ENCODE measurements at regions not wholly inside any gene's neighbourhood (a gene's known extent, or its start where the extent isn't known, plus 50 kb on each side); places are given as distances from the start of the nearest gene placed in this dataset.
"Not testable (repeated sequence)": the region's sequence is repeated elsewhere in the genome, so short reads cannot be mapped to it uniquely, and the experiment has no call there.

DNA sequence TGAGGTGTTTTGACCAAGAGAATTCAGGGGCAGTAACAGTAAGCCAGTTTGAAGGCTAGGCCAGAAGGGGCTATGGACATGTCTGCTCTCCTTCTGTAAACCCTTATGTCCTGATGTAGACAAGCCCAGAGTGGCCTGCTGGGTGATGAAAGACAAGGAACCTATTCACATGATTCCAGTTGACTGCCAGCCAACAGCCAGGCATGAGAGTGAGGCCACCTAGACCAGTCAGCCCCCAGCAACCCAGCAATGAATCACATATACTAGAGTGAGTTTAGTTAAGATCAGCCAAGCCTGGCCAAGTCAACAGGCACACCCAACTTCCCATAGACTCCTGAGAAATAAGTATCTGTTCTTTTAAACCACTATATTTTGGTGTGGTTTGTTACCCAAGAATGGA lies 1889.7 kb upstream of the CELF4 start:
- DNase-seq: no peak

DNA sequence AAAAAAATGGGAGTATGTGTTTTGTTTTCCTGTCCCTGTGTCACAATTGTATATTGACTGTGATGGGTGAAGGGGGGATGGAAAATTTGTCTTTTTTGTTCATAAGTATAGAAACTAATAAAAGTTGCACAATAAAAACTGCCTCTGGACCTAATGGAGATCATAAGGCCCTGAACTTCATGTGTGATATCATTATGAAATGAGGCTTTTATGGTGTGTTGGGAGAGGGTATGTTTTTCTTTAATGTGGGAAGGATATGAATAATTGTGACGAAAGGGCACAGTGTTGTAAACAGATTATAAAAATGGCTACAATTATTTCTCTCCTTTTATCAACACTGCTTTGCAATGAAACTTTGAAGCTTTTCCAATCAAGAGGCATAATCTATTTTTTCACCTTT lies 1889.3 kb upstream of the CELF4 start:
- no peak for DNase-seq

DNA sequence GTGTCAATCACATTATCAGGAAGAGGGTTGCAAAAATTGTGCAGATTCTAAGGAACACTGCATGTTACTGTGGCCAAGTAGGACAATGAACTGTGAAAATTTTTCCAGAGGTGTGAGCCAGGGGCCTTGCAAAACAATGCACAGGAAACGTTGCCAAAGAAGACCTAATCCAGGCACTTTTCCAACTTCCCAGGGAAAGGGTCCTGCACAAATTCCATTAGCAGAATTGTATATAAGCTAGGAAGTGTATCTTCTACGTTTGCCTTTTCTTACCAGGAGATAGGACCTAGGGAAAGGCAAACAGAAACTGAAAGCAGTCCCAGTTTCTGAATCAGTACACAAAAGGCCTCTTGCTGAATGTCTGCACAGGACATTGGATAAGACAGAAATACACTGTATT lies 1888.3 kb upstream of the CELF4 start:
- DNase-seq: peak; percentile 26

DNA sequence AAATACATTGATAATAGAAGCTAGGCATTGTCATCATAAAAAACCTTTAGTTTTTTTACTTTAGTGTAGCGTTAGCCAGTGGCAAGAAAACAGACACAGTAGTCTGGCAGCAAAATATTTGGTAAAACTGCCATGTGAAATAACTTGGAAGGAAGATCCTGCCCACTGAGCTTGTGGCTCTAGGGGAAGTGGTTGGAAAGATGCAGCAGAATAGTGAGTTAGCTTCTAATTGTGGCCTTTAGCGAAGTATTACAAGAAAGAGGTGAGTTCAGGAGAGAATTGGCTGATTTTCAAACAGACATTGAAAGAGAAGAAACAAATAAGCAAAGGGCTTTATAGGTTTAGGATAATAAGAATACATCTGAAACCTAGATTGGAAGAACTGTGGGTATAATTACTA lies 1887.8 kb upstream of the CELF4 start:
- no peak for DNase-seq

DNA sequence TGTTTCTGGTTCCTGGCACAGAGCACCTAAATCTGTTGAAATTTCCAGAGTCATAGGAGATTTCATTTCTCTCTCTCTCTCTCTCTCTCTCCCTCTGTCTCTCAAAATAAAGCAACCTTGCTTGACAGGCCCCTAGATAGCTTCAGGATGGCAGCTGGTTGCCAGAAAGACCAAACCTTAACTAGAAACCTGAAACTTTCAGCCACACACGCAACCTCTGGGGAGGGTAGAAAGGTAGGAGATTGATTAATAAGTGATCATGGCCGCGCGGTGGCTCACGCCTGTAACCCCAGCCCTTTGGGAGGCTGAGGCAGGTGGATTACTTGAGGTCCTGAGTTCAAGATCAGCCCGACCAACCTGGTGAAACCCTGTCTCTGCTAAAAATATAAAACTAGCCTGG lies 1885.4 kb upstream of the CELF4 start:
- no peak for DNase-seq

DNA sequence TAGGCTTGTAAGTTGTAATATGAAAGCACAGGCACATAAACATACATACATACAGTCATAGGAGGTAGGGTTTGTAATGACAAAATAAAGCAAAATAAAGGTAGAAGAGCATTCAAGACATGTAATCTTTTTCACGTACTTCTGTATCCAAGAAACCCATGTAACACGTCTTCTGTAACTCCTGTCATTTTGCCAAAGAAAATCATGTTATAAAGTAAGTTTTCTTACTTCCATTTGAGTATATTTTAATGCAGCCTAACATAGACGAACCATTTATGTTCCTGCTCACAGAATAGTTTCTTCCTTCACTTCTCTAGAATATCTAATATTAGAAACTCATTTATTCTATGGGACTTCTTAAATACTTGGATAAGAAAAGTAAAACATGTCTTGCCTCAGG lies 1884.0 kb upstream of the CELF4 start:
- DNase-seq: no peak

DNA sequence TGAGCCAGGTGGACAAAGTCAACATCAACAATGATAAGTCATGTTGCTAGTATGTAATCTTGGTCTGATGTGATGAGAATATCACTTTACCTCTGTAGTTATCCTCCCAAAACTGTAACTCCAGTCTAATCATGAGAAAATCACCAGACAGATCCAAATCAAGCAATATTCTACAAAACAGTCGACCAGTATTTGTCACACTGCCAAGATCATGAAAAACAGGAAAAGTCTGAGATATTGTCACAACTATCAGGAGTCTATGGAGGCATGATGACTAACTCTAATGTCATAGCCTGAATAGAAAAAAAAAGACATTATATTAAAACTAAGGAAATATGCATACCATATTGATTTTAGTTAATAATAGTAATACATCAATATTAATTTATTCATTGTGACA lies 1883.3 kb upstream of the CELF4 start:
- no peak for DNase-seq

DNA sequence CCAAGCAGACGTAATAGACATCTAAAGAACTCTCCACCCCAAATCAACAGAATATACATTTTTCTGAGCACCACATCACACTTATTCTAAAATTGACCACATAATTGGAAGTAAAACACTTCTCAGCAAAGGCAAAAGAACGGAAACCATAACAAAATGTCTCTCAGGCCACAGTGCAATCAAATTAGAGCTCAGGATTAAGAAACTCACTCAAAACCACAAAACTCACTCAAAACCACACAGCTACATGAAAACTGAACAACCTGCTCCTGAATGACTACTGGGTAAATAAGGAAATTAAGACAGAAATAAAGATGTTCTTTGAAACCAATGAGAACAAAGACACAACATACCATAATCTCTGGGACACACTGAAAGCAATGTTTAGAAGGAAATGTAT lies 1879.4 kb upstream of the CELF4 start:
- DNase-seq: not testable (repeated sequence)

DNA sequence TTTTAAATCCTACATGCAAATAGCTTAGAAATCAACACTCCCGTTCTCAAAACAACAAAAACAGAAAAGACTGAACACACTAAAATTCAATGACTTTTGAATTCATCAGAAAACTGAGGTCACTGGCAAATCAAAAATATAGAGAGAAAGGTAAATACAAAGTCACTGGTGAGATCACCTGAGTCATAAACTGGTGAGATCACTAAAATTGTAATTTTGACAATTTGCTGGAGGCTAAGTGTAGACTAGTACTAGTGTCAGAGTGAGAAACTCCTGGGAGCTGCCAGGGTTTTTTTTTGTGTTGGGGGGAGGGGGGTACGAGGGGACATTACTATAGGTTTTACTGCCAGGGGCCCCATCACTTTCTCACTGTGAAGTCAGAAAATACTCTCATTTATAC lies 1876.0 kb upstream of the CELF4 start:
- DNase-seq: no peak

DNA sequence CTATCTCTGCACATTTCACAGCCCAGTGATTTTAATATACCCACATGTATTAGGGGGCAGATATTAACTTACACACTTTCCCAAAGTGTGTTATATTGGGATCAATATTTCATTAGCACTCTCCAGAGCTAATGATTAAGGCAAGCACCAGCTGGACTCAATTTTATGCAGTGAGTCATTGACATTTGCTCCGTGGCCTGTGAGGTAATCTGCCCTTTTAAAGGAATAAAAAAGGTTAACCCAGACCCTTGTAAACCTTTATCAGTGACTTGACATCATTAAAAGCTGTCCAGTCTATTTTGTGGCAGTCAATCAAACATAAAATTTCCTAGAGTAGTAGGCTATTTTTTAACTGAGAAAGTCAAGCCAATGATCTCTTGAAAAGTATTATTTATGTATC lies 1870.4 kb upstream of the CELF4 start:
- no peak for DNase-seq

DNA sequence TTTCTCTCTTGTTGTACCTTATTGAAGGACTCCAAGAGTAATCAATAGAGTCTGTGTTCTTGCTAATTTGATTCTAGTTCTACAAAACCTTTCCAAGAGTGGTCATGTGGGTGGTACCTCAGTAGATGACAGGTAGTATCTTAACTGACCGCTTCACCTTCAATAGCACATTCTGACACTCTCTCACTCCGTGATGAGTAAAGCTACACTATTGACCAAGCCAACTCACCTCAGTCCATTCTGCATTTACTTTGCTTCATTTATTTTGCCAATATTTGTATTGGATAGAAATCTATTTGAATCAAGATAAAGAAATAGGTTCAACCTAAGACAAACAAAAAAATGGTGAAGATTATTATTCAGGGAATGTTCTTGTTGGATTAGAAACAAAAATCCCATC lies 1869.6 kb upstream of the CELF4 start:
- no peak for DNase-seq

DNA sequence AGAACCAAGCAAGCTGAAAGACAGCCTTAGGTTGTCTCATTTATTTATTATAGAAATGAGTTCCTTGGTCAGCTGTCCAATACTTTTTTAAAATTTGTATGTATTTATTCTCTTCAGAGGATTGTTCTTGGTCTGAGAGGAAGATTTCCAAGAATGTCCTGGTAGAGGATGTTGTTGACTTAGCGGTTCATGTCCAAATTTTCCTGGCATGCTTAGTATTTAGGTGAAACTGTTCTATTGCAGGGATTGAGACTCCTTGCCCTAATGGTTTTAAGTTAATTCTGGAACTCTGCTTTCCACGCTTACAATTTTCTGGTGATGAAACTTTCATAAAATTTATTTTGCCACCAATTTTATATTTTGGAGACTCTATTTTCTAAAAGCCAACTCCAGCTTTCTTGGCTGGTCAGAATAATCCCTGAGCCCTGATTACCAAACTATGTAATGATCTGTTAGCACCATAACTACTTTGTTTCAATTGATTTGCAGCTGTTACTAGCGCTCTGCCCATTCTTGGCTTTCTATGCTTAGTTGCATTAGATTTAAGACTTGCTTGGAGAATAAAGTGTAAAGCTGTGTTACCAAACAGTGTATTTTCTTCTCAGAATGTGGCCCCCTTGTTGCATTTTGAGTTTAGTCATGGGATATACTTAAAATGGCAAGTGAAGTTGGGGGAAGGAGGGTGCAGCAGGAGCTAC lies 1868.8 kb upstream of the CELF4 start:
- no peak for DNase-seq

DNA sequence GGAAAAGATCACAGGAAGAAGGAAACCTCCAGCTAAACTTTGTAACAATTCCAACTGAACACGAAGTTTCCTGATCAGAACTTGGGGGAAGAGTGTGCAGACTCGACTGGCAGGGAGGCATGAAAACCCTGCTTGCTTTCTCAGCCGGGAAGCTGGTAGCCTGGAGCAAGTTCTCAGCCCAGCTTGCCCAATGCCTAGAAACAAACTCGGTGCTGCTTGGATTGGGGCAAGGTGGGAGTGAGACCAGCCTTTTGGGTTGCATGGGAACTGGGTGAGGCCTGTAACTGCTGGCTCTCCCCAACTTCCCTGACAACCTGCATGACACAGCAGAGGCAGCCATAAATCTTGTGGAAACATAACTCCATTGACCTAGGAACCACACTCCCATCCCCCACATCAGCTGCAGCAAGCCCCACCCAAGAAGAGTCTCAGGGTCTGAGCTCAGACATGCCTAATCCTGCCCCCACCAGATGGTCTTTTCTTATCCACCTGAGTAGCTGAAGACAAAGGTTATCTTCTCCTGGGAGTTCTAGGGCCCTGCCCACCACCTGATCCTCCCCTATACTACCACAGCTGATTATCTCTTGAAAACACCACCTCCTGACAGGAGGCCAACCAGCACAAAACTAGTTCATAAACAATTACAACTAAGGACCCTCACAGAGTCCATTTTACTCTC lies 1859.7 kb upstream of the CELF4 start:
- no peak for DNase-seq

DNA sequence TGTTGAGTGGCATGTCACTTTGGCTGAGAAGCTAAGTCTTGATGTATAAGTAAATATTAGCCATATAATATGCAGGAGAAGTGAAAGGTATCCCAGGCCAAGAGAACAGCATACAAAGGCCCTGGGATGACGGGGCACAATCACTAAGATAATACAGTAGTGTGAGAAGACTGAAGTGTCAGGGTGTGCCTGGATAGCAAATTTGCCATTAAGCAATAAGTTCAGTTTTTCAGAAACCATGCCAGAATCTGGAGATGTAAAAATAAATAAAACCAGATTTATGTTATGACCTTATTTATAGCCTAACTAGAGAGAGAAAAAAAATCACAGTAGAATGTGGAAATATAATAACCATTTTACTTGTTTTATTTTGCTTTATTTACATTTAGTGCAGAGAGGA lies 1858.7 kb upstream of the CELF4 start:
- no peak for DNase-seq

DNA sequence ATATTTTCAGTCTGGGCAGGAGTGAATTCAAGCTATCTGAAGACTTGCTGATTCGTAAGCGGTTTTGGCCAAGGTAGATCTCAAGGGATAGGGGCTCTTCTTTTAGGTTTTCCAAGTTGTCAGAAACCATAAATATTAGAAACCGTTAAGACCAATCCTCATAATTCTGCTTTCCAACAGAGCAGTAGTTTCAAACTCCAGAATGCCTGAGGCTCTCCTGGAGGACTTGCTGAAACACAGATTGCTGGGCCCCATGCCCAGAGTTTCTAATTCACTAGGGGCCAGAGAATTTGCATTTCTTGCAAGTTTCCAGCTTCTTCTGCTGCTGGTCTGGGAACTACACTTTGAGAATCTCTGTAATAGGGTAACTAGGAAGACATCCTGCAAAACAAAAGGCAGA lies 1855.7 kb upstream of the CELF4 start:
- DNase-seq: no peak

DNA sequence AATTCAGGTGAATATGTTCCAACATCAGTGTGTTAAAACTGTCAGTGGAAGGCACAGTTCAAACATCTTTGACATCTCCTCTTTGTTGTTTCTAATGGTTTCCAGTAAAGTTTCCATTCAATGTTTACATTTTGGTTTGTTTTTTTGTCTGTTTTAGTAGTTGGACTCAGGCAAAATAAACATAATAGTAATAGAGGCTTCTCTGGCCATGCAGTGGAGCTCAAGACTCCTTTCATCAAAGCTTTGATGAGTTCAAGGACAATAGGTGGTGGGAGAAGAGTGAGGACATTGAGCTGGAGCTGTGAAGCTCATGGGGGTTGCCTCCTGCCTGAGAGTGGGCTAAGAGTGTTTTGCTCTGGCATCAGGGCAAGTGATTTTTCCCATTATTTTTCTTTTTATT lies 1853.7 kb upstream of the CELF4 start:
- no peak for DNase-seq

DNA sequence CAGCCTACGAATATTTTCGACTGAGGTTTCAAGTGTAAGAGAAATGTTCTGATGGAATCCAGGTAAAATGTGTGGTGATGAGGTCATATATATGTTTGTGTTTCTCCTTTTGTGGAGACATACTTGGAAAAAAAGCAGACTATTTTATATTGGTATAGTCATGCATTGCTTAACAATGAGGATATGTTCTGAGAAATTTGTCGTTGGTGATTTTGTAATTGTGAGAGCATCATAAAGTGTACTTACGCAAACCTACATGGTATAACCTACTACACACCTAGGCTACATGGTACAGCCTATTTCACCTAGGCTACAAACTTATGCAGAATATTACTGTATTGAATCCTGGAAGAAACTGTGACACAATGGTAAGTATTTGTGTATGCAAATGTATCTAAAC lies 1849.9 kb upstream of the CELF4 start:
- no peak for DNase-seq

DNA sequence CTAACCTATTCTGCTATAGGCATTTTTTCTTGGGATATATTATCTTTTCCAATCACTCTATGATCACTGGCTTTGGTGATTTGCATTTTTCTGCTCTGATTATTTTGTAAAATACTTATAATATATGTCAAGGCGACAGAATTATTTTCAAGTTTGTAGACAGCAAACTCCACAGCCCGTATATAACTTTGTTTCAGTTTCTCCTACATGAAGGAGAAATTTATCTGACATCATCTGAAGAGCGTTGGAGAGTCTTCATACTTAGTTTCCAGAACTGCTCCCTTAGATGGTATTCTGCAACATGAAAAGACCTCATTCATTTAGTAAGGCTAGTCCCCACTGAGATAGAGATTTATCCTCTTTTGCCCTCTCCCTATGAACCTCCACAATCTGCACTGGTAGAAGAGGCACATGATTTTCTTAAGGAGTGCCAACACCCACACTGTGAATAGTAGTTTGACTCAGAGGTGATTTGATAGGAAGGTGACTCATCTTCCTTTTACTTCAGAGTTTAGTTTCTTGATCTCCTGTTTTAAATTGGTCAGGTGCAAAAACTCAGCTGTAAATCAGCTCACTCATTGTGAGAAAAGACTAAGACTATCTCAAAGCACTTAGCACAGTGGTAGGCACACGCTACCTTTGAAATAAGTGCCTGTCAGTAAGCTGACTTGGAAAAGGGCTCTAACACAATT lies 1848.6 kb upstream of the CELF4 start:
- DNase-seq: no peak

DNA sequence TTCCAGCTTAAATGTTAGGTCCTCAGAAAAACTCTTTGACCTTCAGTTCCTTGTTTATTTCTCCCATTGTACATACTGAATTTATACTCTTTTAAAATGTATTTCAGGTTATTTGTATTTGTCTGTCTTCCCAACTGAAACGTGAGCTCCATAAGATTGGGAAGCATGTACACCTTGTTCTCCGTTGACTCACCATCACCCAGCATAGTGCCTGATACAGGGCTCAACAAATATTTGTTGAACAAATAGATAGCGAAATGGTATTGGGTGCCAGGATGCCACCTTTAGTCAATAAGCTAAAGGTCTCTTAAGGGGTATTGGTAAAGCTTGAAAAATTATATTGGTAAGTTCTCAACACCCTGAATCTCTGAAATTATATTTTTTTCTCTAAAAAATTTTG lies 1841.3 kb upstream of the CELF4 start:
- no peak for DNase-seq

DNA sequence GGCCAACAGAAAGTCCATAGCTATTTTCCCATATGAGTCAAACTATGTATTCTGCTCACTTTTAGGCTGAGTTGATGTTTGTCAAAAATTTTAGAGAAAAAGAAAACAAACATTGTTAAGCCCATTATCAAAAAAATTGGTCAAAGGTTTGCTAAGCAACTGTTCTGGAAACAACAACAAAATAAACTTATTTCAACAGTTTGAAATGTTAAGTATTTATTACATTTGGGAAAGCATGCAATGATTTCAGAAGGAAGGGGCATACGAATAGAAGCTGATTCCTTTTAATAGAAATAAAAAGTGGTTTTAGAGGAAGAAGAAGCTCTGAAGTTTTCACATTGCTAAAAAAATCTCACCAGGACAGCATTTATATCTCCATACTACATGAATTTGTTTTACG lies 1837.5 kb upstream of the CELF4 start:
- DNase-seq: no peak

DNA sequence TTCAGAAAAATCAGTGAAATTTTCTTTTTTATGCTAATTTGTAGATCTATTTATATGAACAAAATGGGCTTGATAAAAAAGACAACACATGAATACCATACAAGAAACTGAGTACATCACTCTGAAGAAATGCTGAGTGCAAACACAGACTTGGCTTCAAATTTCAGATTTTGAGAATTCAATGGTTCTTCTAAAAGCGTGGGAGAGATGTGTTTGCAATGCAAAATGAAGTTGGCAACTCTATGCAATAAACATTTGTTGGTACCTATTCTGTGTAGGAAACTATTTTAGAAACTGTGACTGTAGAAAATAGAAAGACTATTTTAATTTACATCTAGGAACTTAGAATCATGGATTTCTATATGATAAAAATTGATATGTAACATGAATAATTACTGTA lies 1834.1 kb upstream of the CELF4 start:
- no peak for DNase-seq

DNA sequence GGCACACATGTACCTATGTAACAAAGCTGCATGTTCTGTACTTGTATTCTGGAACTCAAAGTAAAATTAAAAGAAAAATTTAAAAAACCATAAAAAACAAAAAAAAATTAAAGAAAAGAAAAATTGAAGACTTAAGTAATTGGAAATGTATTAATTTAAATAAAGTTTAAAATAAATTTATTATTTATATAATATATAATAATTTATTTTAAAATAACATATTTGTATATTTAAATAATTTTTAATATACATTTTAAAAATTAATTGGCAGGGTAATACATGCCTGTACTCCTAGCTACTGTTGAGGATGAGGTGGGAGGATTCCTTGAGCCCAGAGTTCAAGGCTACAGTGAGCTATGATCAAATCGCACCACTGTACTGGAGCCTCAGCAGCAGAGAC lies 1830.6 kb upstream of the CELF4 start:
- no peak for DNase-seq

DNA sequence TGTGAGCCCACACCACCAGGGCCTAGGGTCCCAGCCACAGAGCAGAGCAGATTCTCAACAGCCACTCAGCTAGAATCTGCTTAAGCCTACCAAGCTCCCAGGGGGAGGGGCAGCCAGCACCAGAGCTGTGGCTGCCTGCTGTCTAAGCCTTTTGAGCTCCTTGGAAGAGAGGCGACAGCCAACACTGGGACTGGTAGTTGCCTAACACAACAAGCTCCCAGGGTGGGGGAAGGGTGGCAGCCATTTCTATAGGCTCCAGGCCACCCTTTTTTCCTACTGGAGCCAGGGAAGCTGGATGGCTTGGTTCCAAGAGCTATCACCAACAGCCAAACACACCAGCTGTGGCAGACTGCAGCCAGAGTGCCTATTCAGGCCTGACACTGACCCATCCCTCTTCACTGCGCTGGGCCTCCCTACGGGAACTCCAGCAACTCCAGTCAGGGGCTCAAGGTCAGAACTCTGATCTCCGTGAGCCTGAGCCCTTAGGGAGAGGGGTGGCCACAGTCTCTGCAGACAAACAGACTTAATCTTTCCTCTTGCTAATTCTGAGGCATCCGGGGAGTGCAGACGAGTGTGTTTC lies 1824.3 kb upstream of the CELF4 start:
- DNase-seq: no peak

DNA sequence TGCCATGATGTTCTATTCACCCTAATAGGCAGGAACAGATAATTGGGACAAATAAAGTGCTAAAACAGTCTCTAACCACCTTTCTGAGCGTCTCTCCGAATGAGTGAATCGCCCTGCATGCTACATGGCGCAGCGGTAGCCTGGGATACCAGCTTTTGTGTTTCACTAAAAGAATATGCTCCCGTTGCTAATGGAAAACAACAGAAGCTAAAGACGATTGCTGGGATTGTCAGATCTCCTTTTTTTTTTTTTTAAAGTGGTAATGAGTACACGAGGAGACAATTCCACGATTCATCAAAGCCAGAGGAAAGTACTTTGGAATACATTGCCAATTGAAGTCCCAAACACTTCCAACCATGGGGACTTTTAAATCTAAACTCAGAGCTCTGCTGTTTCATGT lies 1815.3 kb upstream of the CELF4 start:
- DNase-seq: no peak
